RWPE1 (cell line): ENCODE measurements at regions not wholly inside any gene's neighbourhood (a gene's known extent, or its start where the extent isn't known, plus 50 kb on each side); places are given as distances from the start of the nearest gene placed in this dataset.

Source experiments
- CTCF ChIA-PET: fragments of 350-600 bp; sonication (Branson Sonifier 250); formaldehyde crosslinking; extraction: SDS; loops from one replicate; lab custom pipeline; 2021; lab: Yijun Ruan, JAX
- POLR2A ChIA-PET: fragments of 400-600 bp; formaldehyde crosslinking; extraction: SDS; loops from one replicate; lab custom pipeline; 2020; ENCODE audit warnings: antibody characterized with exemption; ENCODE audit not compliant: low non-redundant PET; lab: Yijun Ruan, JAX
- DNase-seq: peaks from one replicate; pipeline ENCODE4 v3.0.0; 2012; ENCODE audit warnings: low spot score
- H3K27ac ChIP-seq: fragments of 450-650 bp; 2 replicates; pipeline ENCODE4 v1.5.1; 2017
- TF ChIP-seq, protein P1 (sequence below): fragments of 450-650 bp; conservative IDR thresholded peaks from 2 replicates; pipeline ENCODE4 v1.5.1; 2017; ENCODE audit warnings: low read depth, mild to moderate bottlenecking

DNA sequence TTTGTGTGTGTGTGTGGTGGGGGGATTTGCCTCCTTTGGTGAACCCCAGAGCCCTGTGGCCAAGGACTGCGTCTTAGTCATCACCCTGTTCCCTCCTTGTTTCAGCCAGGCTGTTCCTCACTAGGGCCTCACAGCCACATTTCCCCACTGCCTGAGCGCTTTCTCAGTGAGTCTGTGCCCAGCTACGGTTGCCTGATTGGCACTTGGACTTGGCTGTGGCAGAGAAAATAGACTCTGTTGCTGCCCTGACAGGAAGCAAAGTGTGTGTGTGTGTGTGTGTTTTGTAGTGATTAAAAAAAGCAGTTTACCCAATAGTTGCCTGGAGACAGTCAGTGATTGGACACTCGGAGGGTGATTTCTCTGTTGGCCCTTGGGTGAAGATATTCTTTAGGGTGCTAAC, 113.0 kb downstream of the UCHL1 start:
- ChIA-PET POLR2A (no interaction called here), CTCF (no interaction called here)

DNA sequence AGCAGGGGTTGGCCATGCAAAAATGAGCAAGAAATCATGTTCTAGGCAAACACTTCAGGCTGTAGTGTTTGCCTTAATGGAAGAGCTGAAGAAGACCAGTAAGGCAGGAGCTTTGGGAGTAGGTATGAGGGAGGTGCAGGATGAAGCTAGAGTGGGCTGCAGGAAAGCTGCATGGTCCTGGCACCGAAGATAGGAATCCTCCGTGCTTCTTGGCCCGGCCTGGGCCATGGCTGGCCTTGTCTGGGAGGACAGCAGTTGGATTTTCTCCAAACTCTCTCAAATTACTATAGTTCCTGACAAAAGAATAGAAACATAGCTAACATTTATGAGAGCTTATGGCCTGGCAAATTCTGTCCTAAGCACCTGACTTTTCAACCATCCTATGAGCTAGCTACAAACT, 116.5 kb downstream of the UCHL1 start:
- DNase-seq: no peak
- no peak overlapping the region for H3K27ac ChIP-seq
- ChIA-PET CTCF (interaction anchor here (0.5 to 0.7 kb wide), 4 partner anchors 289 to 497 kb away, joined by 3 to 8 read pairs (median 3); no protein-coding TSS in a partner anchor), POLR2A (no interaction called here)
- TF ChIP-seq, protein P1, sequence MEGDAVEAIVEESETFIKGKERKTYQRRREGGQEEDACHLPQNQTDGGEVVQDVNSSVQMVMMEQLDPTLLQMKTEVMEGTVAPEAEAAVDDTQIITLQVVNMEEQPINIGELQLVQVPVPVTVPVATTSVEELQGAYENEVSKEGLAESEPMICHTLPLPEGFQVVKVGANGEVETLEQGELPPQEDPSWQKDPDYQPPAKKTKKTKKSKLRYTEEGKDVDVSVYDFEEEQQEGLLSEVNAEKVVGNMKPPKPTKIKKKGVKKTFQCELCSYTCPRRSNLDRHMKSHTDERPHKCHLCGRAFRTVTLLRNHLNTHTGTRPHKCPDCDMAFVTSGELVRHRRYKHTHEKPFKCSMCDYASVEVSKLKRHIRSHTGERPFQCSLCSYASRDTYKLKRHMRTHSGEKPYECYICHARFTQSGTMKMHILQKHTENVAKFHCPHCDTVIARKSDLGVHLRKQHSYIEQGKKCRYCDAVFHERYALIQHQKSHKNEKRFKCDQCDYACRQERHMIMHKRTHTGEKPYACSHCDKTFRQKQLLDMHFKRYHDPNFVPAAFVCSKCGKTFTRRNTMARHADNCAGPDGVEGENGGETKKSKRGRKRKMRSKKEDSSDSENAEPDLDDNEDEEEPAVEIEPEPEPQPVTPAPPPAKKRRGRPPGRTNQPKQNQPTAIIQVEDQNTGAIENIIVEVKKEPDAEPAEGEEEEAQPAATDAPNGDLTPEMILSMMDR: no peak

More for the DNA sequence above, 113.0 kb downstream of the UCHL1 start:
- TF ChIP-seq, protein P1: no peak
- DNase-seq: no peak
- peak overlapping the region; percentile 43 for H3K27ac ChIP-seq

DNA sequence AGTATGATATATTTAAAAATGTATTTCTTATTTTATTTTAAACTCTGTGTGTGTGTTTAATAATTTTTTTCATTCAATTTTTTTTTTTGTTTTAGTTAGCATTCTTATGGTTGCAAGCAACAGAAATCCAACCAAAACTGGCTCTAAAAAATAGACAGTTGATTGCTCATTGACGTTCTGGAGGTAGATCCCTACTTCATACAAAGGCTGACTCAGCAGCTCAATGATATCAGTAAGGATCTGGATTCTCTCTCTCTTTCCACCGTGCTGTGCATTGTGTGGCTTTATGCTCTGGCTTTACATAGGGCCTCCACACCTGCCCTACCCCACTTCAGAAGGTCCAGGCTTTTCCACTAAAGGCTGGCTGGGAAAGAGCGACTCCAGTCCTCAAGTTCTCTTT, 117.8 kb downstream of the UCHL1 start:
- TF ChIP-seq, protein P1: no peak
- CTCF ChIA-PET: no interaction called here
- DNase-seq: no peak
- POLR2A ChIA-PET: no interaction called here
- no peak overlapping the region for H3K27ac ChIP-seq

DNA sequence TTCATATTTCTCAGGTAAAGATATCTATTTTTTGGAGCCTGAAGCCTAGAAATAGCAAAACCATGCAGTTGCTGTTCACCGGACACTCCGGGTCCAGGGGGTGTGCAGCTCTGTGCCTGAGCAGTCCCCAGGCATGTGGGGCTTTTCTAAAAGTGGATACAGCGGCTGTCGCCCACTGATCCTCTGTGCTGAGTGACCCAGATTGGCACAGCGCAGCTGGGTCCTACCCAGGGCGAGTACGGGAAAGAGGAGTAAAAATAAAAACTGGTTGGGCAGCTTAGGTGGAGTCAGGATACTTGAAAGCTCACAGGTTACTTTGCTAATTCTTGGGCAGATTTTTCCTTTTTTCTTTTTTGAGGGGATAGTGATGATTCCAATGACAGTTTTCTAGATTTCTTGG, 118.8 kb downstream of the UCHL1 start:
- ChIA-PET POLR2A (no interaction called here), CTCF (no interaction called here)
- peak overlapping the region; percentile 48 for H3K27ac ChIP-seq
- TF ChIP-seq, protein P1: no peak
- no peak for DNase-seq

DNA sequence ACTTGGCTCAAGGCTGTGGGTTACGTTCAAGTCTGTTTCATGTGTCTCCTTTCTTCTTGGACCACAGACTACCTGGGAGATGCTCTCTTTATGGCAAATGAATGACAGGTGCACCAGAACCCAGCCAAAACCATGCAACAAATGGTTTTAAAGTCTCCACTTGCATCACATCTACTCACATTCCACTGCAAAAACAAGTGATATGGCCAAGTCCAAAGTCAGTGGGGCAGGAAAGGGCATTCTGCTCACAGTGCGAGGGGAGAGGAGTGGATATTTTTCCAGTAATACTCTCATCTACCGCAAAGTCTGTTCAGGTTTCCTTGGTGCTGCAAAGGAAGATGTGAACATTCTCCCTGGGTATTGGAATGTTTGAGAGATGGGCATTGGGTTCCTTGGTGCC, 120.5 kb downstream of the UCHL1 start:
- TF ChIP-seq, protein P1: no peak
- CTCF ChIA-PET: no interaction called here
- no peak overlapping the region for H3K27ac ChIP-seq
- DNase-seq: no peak
- POLR2A ChIA-PET: no interaction called here

DNA sequence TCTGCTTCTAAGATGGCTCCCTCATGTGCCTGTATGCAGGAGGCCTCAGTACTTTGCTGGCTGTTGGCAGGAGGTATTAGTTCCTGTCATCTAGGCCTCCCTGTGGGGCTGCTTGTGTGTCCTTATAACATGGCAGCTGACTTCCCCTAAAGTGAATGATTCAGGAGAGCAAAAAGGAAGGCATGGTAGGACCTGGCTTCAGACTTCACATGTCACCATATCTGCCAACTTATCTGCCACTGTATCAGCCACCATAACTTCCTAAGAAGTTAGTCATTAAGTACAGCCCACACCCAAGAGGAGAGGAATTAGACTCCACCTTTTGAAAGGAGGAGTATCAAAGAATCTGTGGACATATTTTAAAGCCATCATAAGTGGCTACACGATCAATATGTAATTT, 122.5 kb downstream of the UCHL1 start:
- CTCF ChIA-PET: no interaction called here

More for the DNA sequence above, 122.5 kb downstream of the UCHL1 start:
- no peak for DNase-seq
- H3K27ac ChIP-seq: no peak overlapping the region
- TF ChIP-seq, protein P1: no peak
- POLR2A ChIA-PET: no interaction called here
